NK-92 treated with Interleukin-12 subunit alpha and Interleukin-12 subunit beta, amount 100 ng/mL, for 24 hours (cell line): ENCODE measurements at regions not wholly inside any gene's neighbourhood (a gene's known extent, or its start where the extent isn't known, plus 50 kb on each side); places are given as distances from the start of the nearest gene placed in this dataset.
"Not testable (repeated sequence)": the region's sequence is repeated elsewhere in the genome, so short reads cannot be mapped to it uniquely, and the experiment has no call there.

ENCODE experiments used
- DNase-seq: peaks from one replicate; lab custom pipeline; 2025; lab: John Stamatoyannopoulos, UW

DNA sequence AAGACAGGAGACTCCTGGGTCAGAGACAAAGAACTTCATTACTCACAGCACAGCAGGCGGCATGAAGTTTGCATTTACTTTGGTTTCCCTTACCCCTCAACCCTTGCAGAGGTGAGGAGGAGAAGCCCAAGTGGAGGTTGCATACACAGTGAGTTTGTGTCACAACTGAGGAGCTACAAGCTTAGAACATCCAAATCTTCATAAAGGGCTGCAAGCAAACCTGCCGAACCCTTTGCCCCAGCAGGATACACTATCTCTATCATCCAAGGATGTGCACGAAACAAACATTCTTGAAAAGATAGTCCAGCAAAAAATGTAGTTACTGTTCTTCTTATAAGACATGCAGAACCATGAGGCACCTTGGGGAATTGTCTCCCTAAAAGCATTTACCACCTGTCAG, 493.5 kb downstream of the SETD4 start:
- no peak for DNase-seq

DNA sequence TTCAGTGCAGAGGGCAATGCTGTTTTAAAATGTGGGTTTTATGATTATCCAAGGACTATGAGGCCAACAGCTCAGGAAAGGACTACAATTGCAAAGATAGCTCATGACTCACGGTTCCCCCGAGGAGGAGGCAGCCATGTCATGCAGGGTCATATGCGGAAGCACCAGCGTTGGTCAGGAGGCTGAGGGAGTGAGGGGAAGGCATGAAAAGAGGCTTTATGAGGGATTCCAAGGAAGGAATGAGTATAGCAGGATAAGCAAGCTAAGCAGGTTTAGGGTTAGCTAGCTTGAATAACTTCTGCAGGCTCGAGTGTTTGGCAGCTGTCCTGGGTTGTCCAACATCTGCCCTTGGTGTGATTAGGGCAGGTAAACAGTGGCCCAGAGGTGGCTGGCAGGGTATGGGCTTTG, 495.1 kb downstream of the SETD4 start:
- DNase-seq = no peak

DNA sequence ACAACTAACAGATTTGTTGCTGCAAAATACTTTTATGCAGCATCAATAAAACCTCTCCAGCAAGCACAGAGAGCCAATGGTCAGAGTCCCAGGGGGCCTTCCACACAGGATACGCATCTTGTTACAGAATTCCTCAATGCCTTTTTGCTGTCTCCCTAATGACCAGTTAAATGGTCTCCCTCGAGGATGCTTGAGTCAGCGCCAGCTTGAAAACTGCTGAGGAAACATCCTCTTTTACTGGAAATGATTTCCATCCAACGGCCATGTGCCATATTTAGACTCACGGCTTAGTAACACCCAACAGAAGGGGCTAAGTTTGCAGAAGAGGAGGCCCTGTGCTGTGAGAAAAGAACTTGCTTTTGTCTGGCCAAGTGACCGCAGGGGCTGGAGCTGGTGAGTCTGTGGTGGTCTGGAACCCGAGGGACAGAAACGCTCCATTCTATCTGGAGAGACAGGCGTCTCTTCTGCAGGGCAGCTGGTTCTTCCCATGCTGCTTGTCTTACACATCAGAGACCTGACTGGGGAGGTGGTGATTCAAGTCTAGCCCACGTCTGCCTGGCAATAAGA, 496.4 kb downstream of the SETD4 start:
- no peak for DNase-seq

DNA sequence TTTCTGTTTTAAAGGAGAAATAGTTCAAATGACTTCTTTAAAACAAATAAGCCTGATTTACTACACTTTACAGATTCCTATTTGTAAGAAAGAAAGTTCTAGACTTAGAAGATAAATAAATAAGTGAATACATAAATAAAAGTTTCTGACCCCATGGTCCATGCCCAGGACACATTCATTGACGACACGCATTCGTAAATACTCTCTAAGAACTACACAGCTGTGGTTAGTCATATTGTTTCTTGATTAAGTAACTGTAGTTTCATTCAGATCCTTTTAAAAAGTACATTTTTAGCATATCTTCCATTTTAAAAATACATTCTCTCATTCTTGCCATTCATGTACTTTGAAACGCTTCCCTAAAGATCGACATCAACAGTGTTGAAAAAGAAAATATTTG, 497.4 kb downstream of the SETD4 start:
- no peak for DNase-seq

DNA sequence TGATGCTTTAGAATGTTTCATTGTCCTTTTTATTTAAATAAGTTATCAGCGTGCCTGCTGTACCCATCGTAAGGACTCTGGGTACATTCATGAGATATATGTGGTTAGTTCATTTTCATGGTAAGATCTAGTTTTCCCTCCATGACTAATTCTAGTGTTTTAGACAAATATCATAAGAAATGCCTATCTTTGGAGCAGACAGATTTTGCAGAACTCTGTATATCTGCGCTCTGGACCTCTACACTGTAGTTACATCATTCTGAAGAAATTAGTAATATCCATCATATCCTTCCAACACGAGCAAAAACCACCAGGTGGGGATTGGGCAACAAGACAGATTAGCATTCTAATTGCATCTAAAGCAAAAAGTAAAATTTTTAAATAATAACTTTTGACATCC, 499.2 kb downstream of the SETD4 start:
- no peak for DNase-seq

DNA sequence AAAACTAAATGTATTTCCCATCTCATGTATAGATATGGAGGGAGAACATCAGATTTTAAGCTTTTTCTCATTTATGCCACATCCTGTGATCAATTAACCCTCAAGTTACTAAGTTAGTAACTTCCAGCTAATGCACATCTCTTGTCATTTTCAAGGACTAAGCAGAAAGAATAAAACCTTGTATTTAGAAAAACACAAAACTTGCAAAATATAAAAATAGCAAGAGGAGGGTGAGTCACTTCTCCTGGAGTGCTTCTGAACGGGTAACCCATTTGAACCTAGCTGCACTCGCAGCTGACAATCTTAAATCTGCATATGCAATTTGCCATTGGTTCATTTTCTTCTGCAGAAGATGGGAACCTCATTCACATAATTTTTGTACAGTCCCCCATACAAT, 500.5 kb downstream of the SETD4 start:
- DNase-seq = no peak

DNA sequence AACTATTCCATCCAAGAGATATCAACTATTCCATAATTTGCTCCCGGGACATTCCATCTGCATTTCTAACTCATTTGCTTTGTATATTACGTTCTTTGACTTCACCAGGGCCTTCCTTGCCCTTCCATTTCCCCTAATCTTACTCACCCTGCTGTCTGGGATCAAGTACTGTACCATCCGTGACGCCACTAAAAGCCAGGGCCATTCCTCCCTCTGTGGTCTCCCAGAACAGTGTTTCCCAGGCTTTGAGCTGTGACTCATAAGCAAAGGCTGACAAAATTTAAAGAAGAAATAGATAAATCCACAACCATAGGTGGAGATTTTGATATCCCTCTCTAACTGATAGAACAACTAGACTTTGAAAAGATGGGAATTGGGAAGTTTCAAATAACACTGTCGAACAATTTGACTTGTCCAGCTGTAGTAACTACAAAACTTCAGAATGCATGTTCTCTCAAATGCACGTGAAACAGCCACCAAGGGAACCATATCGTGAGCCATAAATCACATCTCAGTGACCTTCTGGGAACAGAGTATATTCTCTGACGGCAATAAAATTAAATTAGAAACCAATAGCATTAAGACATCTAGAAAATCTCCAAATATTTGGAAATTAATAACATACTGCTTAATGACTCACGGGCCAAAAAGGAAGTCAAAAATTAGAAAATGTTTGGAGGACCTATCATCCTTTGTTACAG, 501.0 kb downstream of the SETD4 start:
- DNase-seq = no peak

DNA sequence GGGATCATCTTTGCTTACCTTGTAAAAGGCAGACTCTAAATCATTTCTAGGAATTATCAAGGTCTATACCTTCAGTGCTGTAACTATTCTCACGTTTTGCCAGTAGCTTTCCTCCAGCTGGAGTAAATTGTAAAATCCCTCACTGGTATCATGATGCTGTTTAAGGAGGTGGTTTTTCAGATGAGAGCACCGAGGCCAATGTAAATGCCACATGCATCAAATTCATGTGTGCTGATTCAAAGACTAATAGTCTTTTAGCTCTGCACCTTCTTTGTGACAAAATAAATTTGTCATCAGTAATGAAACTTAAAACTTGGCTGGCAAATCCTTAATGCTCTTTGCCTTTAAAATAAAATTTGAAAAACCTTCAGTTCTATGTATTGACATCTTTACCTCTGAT, 503.8 kb downstream of the SETD4 start:
- no peak for DNase-seq

DNA sequence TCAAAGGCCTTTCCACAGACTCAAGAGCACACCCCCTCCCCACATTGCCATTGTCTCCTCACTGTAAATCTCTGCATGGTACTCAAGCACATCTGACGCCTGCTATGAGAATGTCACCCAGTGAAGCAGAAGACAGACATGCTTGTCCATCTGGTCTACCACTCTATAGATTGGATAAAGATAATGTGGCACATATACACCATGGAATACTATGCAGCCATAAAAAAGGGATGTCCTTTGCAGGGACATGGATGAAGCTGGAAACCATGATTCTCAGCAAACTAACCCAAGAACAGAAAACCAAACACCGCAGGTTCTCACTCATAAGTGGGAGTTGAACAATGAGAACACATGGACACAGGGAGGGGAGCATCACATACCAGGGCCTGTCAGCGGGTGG, 503.4 kb upstream of the RUNX1 start:
- not testable (repeated sequence) for DNase-seq

DNA sequence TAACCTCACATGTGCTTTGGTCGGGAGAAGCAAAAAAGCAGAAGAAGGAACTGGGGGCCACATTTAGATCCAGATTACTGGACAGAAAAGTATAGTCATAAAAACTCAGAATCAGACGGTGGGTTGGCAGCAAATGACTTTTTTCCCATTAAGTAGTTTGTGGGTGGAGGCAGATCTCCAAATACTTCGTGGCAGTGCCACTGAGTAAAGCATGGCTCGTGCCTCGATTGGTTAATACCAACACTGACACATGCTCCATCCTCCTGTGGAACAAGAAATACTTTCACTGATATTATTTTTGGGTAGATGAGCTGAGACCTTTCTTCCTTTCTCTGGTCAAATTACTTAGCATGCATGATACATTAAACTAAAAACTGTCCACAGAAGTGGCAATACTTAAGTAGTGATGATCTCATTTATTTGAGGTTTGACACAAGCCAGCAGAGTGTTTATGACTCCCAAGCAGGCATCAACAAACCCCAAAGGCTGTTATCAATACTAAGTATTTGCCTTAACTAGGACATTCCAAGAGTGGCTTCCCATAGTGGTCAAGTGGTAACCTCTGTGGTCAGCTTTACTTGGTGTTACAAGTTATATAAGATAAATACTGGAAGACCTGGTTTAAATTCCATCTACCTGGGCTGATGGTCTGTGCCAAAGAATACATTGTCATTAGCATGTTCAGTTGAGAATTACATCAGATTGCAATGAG, 500.0 kb upstream of the RUNX1 start:
- no peak for DNase-seq

DNA sequence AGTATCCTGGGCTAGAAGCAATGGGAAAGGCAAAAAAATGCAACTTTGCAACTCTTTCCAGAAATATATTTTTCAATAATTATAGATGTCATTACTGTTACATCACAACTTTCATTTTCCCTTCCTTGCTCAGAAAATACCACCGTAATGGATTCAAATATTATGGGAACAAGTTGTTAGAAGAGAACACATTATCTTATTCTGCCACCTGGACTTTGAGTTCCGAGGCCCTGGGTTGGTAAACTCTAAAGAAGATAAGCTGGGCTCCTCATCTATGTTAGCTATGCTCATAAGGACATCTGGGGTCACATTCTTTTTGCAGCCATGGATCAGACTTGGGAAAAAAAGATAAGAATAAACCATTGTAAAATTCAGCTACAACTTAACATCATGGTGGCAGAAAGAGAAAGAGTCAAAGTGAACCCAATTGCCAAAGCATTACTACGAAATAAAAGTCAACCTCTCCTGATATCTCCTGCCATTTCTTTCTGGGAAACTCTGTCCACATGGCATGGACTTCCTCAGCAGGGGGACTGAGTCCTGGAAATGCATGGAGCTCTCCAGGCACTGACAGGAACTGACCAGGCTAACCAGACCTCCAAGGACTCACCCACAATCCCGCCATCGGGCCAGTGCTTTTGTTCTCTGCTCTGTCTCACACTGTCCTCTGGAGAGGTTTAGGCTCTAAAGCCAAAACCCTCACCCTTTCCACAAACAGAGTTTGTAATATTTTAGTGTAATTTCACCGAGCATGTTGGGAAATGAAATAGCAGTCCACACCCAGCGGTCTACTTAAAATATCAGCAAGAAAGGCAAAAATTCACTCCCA, 499.1 kb upstream of the RUNX1 start:
- DNase-seq = no peak

DNA sequence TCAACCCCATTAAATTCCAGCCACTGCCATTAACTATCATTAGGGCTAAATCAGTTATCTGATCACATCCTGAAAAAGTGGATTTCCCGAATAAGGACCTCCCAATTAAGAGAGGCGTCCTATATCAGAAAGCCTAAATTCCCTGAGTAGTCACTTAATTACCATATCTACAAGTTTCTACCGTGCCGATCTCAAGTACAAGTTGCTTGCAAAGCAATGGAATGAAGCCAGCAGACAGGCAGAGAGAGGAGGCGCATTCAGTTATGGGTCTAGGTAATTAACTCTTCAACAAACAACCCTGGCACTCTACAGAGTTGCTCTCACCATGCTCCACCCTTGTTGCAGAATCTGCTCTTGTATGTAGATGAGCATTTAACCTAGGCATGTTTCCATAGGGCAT, 494.6 kb upstream of the RUNX1 start:
- DNase-seq = no peak

DNA sequence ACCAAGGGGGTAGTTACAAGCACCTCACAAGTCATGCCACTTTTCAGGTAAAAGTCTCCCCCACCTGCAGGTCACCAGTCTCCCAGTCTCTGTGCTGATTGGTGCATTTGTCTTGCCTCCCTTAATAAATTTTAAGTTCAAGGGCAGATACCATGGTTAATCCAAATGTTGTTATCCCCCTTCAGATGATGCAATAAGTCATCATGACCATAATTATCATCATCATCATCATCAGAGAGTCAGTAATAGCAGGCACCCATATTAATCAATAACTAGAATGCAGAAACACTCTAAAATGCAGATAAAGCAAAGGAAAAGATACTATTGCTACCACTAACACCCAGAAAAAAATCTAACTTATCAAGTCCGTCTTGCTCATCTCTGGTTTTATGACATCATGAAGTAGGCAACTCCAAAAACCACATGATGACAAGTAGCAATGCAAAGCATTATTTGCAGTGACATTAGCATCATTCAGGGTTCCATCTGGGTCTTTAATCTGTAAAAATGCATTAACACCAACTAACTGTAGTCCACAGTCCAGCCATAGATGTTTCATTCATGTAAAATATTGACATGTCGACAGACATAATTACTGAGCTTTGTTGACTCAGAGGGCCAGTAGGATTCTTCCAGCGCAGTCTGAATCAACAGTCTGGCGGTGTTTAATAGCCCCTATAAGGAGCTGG, 492.0 kb upstream of the RUNX1 start:
- DNase-seq = no peak

DNA sequence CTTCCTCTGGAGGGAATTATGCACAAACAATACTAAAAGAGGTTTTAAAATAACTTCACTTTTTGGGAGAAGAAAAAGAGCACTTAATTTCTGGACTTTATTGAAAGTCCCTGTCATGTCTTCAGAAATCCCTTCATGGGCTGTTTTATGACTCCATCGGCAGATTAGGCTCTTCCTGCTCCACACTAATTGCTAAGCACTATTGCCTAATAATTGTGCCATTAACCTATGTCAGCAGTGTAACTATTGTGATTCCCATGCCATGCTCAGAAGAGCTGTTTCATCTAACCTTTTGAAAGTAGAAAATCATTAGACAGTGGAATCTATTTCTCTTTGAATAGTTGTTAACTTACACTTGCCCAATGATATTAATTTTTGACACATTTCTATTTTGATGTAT, 489.3 kb upstream of the RUNX1 start:
- DNase-seq = no peak

DNA sequence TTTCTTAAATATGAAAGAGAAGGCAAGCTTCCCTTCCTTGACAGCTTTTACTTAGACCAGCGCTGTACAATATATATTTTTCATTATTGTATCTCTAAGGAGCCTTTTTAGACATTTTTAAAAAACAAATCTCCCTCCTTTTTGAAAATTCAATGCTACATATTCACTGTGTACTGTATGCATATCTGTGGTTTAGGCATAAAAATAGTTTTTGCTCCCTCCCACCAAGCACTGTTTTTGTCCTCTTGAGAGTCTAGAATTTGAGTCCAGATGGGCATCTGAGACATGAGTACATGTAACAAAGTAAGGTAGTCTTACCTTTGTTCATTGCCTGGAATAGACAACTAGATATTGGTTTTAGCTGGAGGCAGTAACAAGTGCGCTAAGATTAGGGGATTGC, 488.5 kb upstream of the RUNX1 start:
- no peak for DNase-seq

DNA sequence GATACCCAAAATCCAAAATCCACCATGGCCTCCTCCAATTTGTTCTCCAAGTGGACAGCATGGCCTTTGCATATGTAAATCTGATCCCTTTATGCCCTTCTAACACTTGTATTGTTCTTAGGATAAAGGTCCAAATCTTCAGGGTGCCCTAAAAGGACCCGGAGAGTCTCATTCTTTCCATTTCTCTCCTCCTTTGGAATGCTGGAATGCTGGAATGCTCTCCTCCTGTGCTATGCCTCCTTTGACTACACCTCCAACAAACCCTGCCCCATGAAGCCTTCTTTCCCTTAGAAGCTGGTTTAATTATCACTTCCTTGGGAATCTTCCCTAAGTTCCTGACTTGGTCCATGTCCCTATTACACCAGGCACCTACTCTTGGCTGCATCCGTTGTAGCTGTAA, 484.8 kb upstream of the RUNX1 start:
- DNase-seq = no peak

DNA sequence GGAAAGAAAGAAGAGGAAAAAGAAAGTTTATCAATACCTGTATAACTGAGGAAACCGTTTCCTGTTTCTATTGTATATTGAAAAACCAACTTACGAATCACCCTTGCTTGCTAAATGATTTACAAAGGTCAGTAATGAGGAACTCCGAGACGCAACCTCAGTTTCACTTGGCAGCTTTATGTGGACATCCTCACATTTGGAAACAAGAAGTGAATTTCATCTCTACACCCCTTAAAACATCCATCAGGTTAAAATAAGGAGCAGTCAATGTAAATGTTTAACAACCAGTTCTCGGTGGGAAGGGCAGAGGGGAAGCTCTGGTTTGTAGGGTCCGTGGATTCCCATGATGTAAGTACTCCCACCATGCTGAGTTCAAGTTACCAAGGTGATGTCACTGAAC, 481.7 kb upstream of the RUNX1 start:
- DNase-seq = no peak

DNA sequence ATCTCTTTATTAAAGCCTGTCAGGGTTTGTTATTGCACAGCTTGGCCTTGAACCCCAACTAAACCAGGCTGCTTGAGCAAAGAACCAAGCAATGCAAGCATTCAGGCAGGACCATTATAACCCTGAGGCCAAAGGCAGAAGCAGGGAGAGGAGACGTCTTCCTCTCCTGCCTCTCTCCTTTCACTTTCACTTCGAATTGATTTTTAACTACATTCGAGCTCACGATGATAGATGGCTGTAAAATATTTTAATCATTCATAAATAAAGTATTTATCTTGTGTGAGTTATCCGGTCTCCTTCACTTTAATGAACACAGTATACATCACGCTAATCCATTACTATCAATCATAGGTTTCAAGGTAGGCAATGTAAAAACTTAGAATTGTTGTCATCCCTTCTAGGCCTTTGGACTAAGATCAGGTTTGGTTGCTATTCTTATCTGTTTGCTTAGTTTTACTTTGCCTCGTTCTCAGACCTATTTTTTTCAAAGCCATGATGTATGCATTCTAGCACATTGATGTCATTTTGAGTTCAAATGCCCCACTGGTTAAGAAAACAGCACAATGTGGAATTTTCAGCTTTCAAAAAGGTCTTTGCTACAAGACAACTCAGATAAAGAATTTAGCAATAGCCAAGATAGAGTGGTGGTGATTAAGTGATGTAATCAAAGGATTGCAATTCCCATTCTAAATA, 480.2 kb upstream of the RUNX1 start:
- no peak for DNase-seq

DNA sequence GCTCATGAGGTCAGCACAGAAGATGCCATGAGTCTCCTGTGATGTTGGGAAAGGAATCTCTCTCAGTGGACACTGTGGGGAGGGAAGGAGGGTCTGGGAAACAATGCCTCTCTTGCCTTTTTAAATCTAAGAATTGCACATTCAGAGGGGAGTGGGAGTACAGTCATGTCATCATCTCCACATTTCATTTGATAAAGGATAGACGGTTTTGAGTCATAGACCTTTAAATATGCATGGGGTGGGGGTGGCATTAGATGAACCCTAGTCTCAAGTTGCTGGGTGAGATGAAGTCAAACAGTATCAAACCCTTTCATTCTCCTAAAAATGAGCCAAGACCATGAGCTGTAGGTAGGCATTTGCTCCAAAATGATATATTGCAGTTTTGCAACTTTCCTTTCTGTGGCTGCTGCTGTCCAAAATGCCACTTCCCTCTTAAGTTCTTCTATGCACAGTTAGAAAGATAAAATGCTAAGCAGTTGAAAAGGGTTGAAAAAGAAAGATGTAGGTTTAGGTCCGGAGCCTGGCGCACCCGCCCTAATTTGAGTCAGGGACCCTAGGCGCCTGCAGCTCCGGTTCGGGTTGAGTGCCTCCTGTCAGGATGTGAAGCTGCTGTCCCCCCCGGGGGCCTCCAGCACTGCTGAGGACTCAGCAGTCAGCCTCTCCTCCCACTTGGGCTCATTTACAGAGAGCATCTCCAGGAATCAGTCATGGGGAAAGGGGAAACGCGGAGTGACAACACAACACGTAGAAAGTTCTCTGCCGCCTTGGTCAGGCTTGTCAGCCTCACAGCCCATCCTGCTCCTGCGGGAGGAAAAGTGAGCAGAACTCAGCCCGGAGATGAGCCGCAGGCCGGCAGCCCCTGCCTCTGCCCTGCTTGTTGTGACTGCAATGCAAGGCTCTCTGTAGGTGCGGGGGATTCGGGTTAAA, 479.3 kb upstream of the RUNX1 start:
- no peak for DNase-seq

DNA sequence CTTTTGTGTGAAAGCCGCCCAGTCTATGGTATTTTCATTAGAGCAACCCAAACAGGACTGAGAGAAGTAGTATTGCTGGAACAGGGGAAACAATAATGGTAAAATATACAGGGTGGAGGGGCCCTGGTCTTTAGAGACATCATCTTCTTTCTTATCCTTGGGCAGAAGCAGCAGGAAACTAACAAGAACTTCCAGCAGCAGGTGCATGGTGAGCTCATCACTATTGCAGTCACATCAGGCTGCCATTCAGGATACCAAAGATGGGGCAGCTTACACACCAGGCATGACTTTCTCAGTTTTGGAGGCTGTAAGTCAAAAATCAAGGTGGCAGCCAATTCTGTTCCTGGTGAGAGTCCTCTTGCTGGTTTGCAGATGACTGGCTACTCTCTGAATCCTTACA, 478.3 kb upstream of the RUNX1 start:
- no peak for DNase-seq
